ENCODE measurements at regions not wholly inside any gene's neighbourhood (a gene's known extent, or its start where the extent isn't known, plus 50 kb on each side); places are given as distances from the start of the nearest gene placed in this dataset.

GRCh38 chr7:121490309-121490708, 94.2 kb upstream of the FAM3C start:
- H3K4me1 Mint-ChIP-seq: no peaks in the 10 kb centered on the region
- no peaks in the 10 kb centered on the region for H3K36me3 Mint-ChIP-seq (ENCODE audit: low read depth)
- no peak overlapping the region for H3K4me3 Mint-ChIP-seq
- H3K9me3 Mint-ChIP-seq: no peaks in the 10 kb centered on the region
- H3K27me3 Mint-ChIP-seq (ENCODE audit: low read depth, poor library complexity): no peaks in the 10 kb centered on the region
- no peak for DNase-seq
- TF ChIP-seq CTCF (IDR thresholded peaks at IDR 0.05): no peak
- H3K27ac Mint-ChIP-seq: no peak overlapping the region

- Mint-ChIP-seq H3K27me3 (ENCODE audit: low read depth, poor library complexity) (no peaks in the 10 kb centered on the region), H3K4me1 (no peaks in the 10 kb centered on the region), H3K36me3 (ENCODE audit: low read depth) (no peaks in the 10 kb centered on the region), H3K4me3 (no peak overlapping the region), H3K9me3 (no peaks in the 10 kb centered on the region), H3K27ac (no peak overlapping the region)
- no peak for TF ChIP-seq CTCF (IDR thresholded peaks at IDR 0.05)
- no peak for DNase-seq
Measured at GRCh38 chr7:121489440-121489839, 93.3 kb upstream of the FAM3C start.

- no peak for DNase-seq
- Mint-ChIP-seq H3K36me3 (ENCODE audit: low read depth) (no peaks in the 10 kb centered on the region), H3K4me3 (no peak overlapping the region), H3K27ac (no peak overlapping the region), H3K27me3 (ENCODE audit: low read depth, poor library complexity) (no peaks in the 10 kb centered on the region), H3K4me1 (no peaks in the 10 kb centered on the region), H3K9me3 (no peaks in the 10 kb centered on the region)
- TF ChIP-seq CTCF (IDR thresholded peaks at IDR 0.05): no peak
Measured at GRCh38 chr7:121488111-121488650, 92.1 kb upstream of the FAM3C start.

- no peak for TF ChIP-seq CTCF (IDR thresholded peaks at IDR 0.05)
- Mint-ChIP-seq H3K27ac (no peak overlapping the region), H3K4me1 (no peaks in the 10 kb centered on the region), H3K9me3 (no peaks in the 10 kb centered on the region), H3K4me3 (no peak overlapping the region), H3K36me3 (ENCODE audit: low read depth) (no peaks in the 10 kb centered on the region), H3K27me3 (ENCODE audit: low read depth, poor library complexity) (no peaks in the 10 kb centered on the region)
- no peak for DNase-seq
Measured at GRCh38 chr7:121486590-121486989, 90.5 kb upstream of the FAM3C start.

GRCh38 chr7:121485467-121486243, 89.5 kb upstream of the FAM3C start:
- Mint-ChIP-seq H3K27me3 (ENCODE audit: low read depth, poor library complexity) (no peaks in the 10 kb centered on the region), H3K36me3 (ENCODE audit: low read depth) (no peaks in the 10 kb centered on the region), H3K27ac (no peak overlapping the region), H3K4me3 (no peak overlapping the region), H3K4me1 (peaks cover 4% of the 10 kb centered on the region), H3K9me3 (no peaks in the 10 kb centered on the region)
- DNase-seq: no peak
- TF ChIP-seq CTCF (IDR thresholded peaks at IDR 0.05): no peak

Data from nephron progenitor cell (in vitro differentiated cells).